Ascending aorta (tissue), 2 donors: ENCODE measurements at regions not wholly inside any gene's neighbourhood (a gene's known extent, or its start where the extent isn't known, plus 50 kb on each side); places are given as distances from the start of the nearest gene placed in this dataset.

Experiments used
- DNase-seq, 2 donors: peaks; one replicate each; pipeline ENCODE4 v3.0.0-alpha.2; 2019; ENCODE audit warnings: low spot score in 2 of 2
- H3K27ac ChIP-seq, 2 donors: fragments of 200-600 bp; sonication (generic); one replicate each; pipeline ENCODE4 v1.5.1; 2016 to 2017; ENCODE audit warnings: mild to moderate bottlenecking in 1 of 2
- H3K27me3 ChIP-seq: fragments of 200-600 bp; sonication (generic); one replicate; pipeline ENCODE4 v1.5.1; 2017
- H3K36me3 ChIP-seq, 2 donors: fragments of 200-600 bp; sonication (generic); one replicate each; pipeline ENCODE4 v1.5.1; 2016
- H3K4me1 ChIP-seq, 2 donors: fragments of 200-600 bp; sonication (generic); one replicate each; pipeline ENCODE4 v1.5.1; 2016 to 2017; ENCODE audit warnings: mild to moderate bottlenecking in 1 of 2
- H3K4me3 ChIP-seq, 2 donors: fragments of 200-600 bp; sonication (generic); one replicate each; pipeline ENCODE4 v1.5.1; 2016 to 2017; ENCODE audit warnings: mild to moderate bottlenecking in 1 of 2
- H3K9me3 ChIP-seq, 2 donors: fragments of 200-600 bp; sonication (generic); one replicate each; pipeline ENCODE4 v1.5.1; 2016
- intact Hi-C: fragments of 100-400 bp; cut with DNase I; formaldehyde crosslinking; loops from one replicate; pipeline ENCODE4 v1.15.1; 2023
- TF ChIP-seq, protein P1 (sequence below), 3 experiments: fragments of 200-600 bp in 2 of 3; fragments of 450-650 bp in 1 of 3; sonication (generic) in 2 of 3; IDR thresholded peaks; one replicate each; pipeline ENCODE4 v1.5.1; 2016 to 2019; ENCODE audit warnings: antibody characterized with exemption in 3 of 3, mild to moderate bottlenecking in 1 of 3, moderate library complexity in 1 of 3

DNA sequence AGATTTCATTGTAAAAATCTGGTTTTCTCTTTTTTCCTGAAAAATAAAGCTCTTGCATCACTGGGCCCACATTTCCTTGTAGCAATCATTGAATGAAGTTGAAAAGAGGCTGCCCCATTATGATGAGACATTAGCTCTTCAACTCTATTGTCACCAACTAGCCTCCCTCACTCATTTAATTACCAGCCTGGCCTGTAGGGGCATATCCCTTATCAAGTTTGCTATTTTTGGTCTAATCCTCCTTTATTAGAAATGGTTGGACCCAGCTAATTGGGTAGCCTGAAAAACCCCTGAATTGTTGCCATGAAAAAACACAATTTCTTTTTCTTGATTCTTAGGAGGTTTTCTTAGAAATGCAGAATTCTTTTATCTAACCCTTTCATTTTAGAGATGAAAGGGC, 164.6 kb upstream of the CASK start:
- TF ChIP-seq, protein P1, sequence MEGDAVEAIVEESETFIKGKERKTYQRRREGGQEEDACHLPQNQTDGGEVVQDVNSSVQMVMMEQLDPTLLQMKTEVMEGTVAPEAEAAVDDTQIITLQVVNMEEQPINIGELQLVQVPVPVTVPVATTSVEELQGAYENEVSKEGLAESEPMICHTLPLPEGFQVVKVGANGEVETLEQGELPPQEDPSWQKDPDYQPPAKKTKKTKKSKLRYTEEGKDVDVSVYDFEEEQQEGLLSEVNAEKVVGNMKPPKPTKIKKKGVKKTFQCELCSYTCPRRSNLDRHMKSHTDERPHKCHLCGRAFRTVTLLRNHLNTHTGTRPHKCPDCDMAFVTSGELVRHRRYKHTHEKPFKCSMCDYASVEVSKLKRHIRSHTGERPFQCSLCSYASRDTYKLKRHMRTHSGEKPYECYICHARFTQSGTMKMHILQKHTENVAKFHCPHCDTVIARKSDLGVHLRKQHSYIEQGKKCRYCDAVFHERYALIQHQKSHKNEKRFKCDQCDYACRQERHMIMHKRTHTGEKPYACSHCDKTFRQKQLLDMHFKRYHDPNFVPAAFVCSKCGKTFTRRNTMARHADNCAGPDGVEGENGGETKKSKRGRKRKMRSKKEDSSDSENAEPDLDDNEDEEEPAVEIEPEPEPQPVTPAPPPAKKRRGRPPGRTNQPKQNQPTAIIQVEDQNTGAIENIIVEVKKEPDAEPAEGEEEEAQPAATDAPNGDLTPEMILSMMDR (IDR thresholded peaks at IDR 0.05), result no peak
- intact Hi-C loops, result no loop called here
- H3K9me3 ChIP-seq, result no peaks in the 10 kb centered on the region
- H3K27ac ChIP-seq, result no peak overlapping the region
- DNase-seq, result no peak
- no peaks in the 10 kb centered on the region for H3K27me3 ChIP-seq
- no peaks in the 10 kb centered on the region for H3K36me3 ChIP-seq
- no peak overlapping the region for H3K4me3 ChIP-seq
- H3K4me1 ChIP-seq, result no peaks in the 10 kb centered on the region

DNA sequence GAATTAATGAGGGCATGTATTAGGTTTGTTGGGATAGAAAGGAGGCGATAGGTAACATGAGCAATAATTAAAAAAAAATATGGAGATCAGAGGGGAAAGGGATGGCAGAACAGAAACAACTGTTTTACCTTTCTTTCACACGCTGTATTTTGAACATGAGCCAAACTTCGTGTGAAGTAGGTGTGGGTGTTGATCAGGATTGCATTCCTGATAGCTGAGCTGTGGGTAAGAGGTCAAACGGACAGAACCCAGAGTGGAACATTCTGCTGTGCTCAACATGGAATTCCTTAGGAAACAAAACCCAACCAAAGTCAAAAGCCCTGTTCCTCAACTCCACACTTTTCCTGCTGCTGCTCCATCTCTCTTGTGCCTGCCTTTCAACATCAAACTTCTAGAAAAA, 162.5 kb upstream of the CASK start:
- Histone ChIP-seq H3K36me3 (no peaks in the 10 kb centered on the region), H3K9me3 (no peaks in the 10 kb centered on the region), H3K27ac (no peak overlapping the region), H3K4me1 (no peaks in the 10 kb centered on the region), H3K4me3 (no peak overlapping the region), H3K27me3 (no peaks in the 10 kb centered on the region)
- TF ChIP-seq, protein P1 (IDR thresholded peaks at IDR 0.05), result no peak
- DNase-seq, result no peak
- intact Hi-C loops, result no loop called here

DNA sequence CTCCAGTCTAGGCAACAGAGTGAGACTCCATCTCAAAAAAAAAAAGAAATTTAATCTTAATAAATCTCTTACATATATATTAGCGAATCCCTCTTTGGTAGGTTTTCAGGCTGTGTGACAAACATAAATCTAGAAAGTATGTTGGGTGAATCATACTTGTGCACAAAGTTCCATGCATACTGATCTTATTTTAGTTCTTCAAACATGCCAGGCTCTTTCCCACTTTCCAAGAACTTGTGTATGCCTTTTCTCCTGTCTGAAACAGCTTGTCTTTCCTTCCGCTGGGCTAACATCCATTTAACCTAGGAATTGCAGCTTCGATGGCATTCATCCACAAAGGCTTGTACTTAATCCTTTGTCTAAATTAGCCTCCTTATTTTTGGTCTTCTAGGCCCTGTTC, 156.6 kb upstream of the CASK start:
- Histone ChIP-seq H3K4me3 (no peak overlapping the region), H3K36me3 (no peaks in the 10 kb centered on the region), H3K27me3 (no peaks in the 10 kb centered on the region), H3K9me3 (no peaks in the 10 kb centered on the region), H3K27ac (no peak overlapping the region), H3K4me1 (no peaks in the 10 kb centered on the region)
- TF ChIP-seq, protein P1 (IDR thresholded peaks at IDR 0.05), result no peak
- intact Hi-C loops, result no loop called here
- no peak for DNase-seq

DNA sequence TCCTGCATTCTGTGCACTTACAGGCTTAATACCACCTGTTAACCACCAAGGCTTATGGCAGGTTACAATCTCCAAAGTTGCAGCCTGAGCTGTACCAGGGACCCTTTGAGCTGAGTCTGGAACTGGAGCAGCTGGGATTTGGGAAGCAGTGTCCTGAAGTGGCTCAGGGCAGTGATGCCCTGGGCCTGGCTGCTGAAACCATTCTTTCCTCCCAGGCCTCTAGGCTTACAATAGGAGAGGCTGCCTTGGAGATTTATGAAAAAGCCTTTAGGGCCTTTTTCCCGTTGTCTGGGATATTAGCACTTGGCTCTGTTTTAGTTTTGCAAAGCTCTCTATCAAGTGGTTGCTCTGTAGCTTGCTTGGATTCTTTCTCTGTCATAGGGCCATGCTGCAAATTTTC, 154.3 kb upstream of the CASK start:
- TF ChIP-seq, protein P1 (IDR thresholded peaks at IDR 0.05), result no peak
- H3K27me3 ChIP-seq, result no peaks in the 10 kb centered on the region
- DNase-seq, result no peak
- intact Hi-C loops, result no loop called here
- no peaks in the 10 kb centered on the region for H3K4me1 ChIP-seq
- H3K27ac ChIP-seq, result no peak overlapping the region
- no peaks in the 10 kb centered on the region for H3K9me3 ChIP-seq
- H3K4me3 ChIP-seq, result no peak overlapping the region
- no peaks in the 10 kb centered on the region for H3K36me3 ChIP-seq

DNA sequence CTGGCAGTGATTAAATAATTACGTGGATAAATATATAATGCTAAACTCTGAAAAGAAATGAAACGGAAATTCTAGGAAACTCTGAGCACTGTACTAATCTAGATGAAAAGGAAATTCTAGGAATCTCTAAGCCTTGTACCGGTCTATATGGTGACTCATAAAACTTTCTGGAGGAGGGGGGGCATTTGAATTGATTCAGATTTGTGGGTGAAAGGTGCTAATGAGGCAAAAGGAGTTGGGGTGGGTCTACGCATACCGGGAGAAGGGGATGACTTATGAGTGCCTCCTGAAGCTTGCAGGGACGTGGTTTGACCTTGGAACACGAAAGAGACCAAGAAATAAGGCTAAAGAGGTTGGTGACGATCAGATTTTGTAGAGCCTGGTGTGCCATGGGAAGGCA, 151.7 kb upstream of the CASK start:
- Histone ChIP-seq H3K4me3 (no peak overlapping the region), H3K9me3 (no peaks in the 10 kb centered on the region)

DNA sequence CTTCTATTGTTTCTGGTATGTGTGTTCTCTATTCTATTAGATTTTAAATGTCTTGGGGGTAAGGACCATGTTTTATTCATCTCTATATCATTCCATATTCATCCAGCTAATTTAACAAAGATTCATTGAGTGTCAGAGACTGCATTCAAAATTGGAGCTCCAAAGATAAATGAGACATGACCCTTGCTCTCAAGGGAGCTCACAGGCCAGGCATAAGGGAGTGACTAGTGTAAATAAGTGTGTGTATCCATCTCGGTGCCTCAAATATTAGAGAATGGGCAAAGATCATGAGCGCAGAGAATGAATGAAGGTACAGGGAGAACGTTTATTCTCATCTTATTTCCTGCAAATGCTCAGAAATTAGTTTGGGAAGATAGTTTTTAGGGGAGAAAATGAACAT, 150.1 kb upstream of the CASK start:
- Histone ChIP-seq H3K27me3 (no peaks in the 10 kb centered on the region), H3K4me1 (no peaks in the 10 kb centered on the region), H3K36me3 (no peaks in the 10 kb centered on the region), H3K27ac (no peak overlapping the region), H3K9me3 (no peaks in the 10 kb centered on the region), H3K4me3 (no peak overlapping the region)
- intact Hi-C loops, result no loop called here
- TF ChIP-seq, protein P1 (IDR thresholded peaks at IDR 0.05), result no peak
- DNase-seq, result no peak

More for the DNA sequence above, 151.7 kb upstream of the CASK start:
- no peaks in the 10 kb centered on the region for H3K36me3 ChIP-seq
- no peaks in the 10 kb centered on the region for H3K4me1 ChIP-seq
- intact Hi-C loops, result no loop called here
- H3K27ac ChIP-seq, result no peak overlapping the region
- no peak for DNase-seq
- H3K27me3 ChIP-seq, result no peaks in the 10 kb centered on the region
- TF ChIP-seq, protein P1 (IDR thresholded peaks at IDR 0.05), result no peak
